GM18498 (cell line): ENCODE measurements at regions not wholly inside any gene's neighbourhood (a gene's known extent, or its start where the extent isn't known, plus 50 kb on each side); places are given as distances from the start of the nearest gene placed in this dataset.
"Not testable (repeated sequence)": the region's sequence is repeated elsewhere in the genome, so short reads cannot be mapped to it uniquely, and the experiment has no call there.

Experiments
- ATAC-seq: cut with Tn5 transposase; IDR thresholded peaks from one replicate; pipeline ENCODE4 v1.9.1; 2021; ENCODE audit warnings: mild to moderate bottlenecking, moderate library complexity; ENCODE audit not compliant: unreplicated experiment

GRCh38 chr2:111250448-111251030, 129.8 kb downstream of the BCL2L11 start:
- no peak for ATAC-seq

- ATAC-seq: no peak
Observed at GRCh38 chr2:111251711-111252110, 131.0 kb downstream of the BCL2L11 start.

- ATAC-seq: no peak
Observed at GRCh38 chr2:111252436-111252835, 131.7 kb downstream of the BCL2L11 start.

- not testable (repeated sequence) for ATAC-seq
Observed at GRCh38 chr2:111254916-111255315, 134.2 kb downstream of the BCL2L11 start.

- not testable (repeated sequence) for ATAC-seq
Observed at GRCh38 chr2:111256628-111257027, 135.9 kb downstream of the BCL2L11 start.

GRCh38 chr2:111257607-111258006, 136.9 kb downstream of the BCL2L11 start:
- ATAC-seq: not testable (repeated sequence)

- ATAC-seq: not testable (repeated sequence)
Observed at GRCh38 chr2:111258318-111258717, 137.6 kb downstream of the BCL2L11 start.

GRCh38 chr2:111262627-111263379, 142.1 kb downstream of the BCL2L11 start:
- not testable (repeated sequence) for ATAC-seq

- ATAC-seq: not testable (repeated sequence)
Observed at GRCh38 chr2:111263380-111264017, 142.8 kb downstream of the BCL2L11 start.

GRCh38 chr2:111264956-111265355, 144.2 kb downstream of the BCL2L11 start:
- not testable (repeated sequence) for ATAC-seq

- not testable (repeated sequence) for ATAC-seq
Observed at GRCh38 chr2:111266556-111266955, 145.8 kb downstream of the BCL2L11 start.

GRCh38 chr2:111267038-111267437, 146.3 kb downstream of the BCL2L11 start:
- not testable (repeated sequence) for ATAC-seq

- not testable (repeated sequence) for ATAC-seq
Observed at GRCh38 chr2:111269761-111270323, 149.1 kb downstream of the BCL2L11 start.

GRCh38 chr2:111270569-111270968, 149.9 kb downstream of the BCL2L11 start:
- not testable (repeated sequence) for ATAC-seq

- ATAC-seq: not testable (repeated sequence)
Observed at GRCh38 chr2:111271647-111272304, 151.1 kb downstream of the BCL2L11 start.

- not testable (repeated sequence) for ATAC-seq
Observed at GRCh38 chr2:111273007-111273406, 152.3 kb downstream of the BCL2L11 start.

- not testable (repeated sequence) for ATAC-seq
Observed at GRCh38 chr2:111275047-111275853, 154.5 kb downstream of the BCL2L11 start.

- ATAC-seq: not testable (repeated sequence)
Observed at GRCh38 chr2:111275854-111276171, 155.1 kb downstream of the BCL2L11 start.

- ATAC-seq: not testable (repeated sequence)
Observed at GRCh38 chr2:111278133-111278532, 157.4 kb downstream of the BCL2L11 start.

- ATAC-seq: not testable (repeated sequence)
Observed at GRCh38 chr2:111280709-111281286, 160.1 kb downstream of the BCL2L11 start.
